HG02973 (cell line): ENCODE measurements at regions not wholly inside any gene's neighbourhood (a gene's known extent, or its start where the extent isn't known, plus 50 kb on each side); places are given as distances from the start of the nearest gene placed in this dataset.

Source experiments
- ATAC-seq: cut with Tn5 transposase; IDR thresholded peaks from one replicate; pipeline ENCODE4 v1.9.1; 2021; ENCODE audit warnings: moderate library complexity; ENCODE audit not compliant: unreplicated experiment

GRCh38 chr4:147401221-147401620 is 79.7 kb upstream of the EDNRA start:
- ATAC-seq: no peak

- no peak for ATAC-seq
Observed at GRCh38 chr4:147407261-147408045, 73.4 kb upstream of the EDNRA start.

- no peak for ATAC-seq
Observed at GRCh38 chr4:147408189-147408588, 72.7 kb upstream of the EDNRA start.

GRCh38 chr4:147409350-147409749 is 71.5 kb upstream of the EDNRA start:
- no peak for ATAC-seq

GRCh38 chr4:147418226-147418625 is 62.7 kb upstream of the EDNRA start:
- no peak for ATAC-seq

- no peak for ATAC-seq
Observed at GRCh38 chr4:147421456-147421855, 59.4 kb upstream of the EDNRA start.

- no peak for ATAC-seq
Observed at GRCh38 chr4:147423229-147423628, 57.7 kb upstream of the EDNRA start.

- ATAC-seq: no peak
Observed at GRCh38 chr4:147425019-147425418, 55.9 kb upstream of the EDNRA start.

- no peak for ATAC-seq
Observed at GRCh38 chr4:147428583-147428982, 52.3 kb upstream of the EDNRA start.

GRCh38 chr4:147430111-147430510 is 50.8 kb upstream of the EDNRA start:
- no peak for ATAC-seq
